Esophagus muscularis mucosa (tissue), 4 donors: ENCODE measurements at regions not wholly inside any gene's neighbourhood (a gene's known extent, or its start where the extent isn't known, plus 50 kb on each side); places are given as distances from the start of the nearest gene placed in this dataset.

Experiments
- DNase-seq: peaks from one replicate; pipeline ENCODE4 v3.0.0-alpha.2; 2017; ENCODE audit errors: extremely low spot score
- H3K27ac ChIP-seq, 4 donors: fragments of 200-600 bp; sonication (generic); replicated peaks in 1 of 4; 1 replicate in 3 of 4; 2 replicates in 1 of 4; pipeline ENCODE4 v1.5.1; 2016 to 2019; ENCODE audit warnings: mild to moderate bottlenecking in 1 of 4
- H3K27me3 ChIP-seq, 4 donors: fragments of 200-600 bp; sonication (generic); one replicate each; pipeline versions ENCODE4 v1.5.1 to v1.6.0; 2016 to 2019
- H3K36me3 ChIP-seq, 4 donors: fragments of 200-600 bp; sonication (generic); one replicate each; pipeline ENCODE4 v1.5.1; 2016 to 2019
- H3K4me1 ChIP-seq, 4 donors: fragments of 200-600 bp; sonication (generic); one replicate each; pipeline ENCODE4 v1.5.1; 2016 to 2019
- H3K4me3 ChIP-seq, 4 donors: fragments of 200-600 bp; sonication (generic); 1 replicate in 2 of 4; 2 replicates in 2 of 4; pipeline ENCODE4 v1.5.1; 2016 to 2019; ENCODE audit warnings: mild to moderate bottlenecking in 4 of 4, moderate library complexity in 1 of 4
- H3K9me3 ChIP-seq, 4 donors: fragments of 200-600 bp; sonication (generic); 1 replicate in 3 of 4; 2 replicates in 1 of 4; pipeline ENCODE4 v1.5.1; 2016 to 2019
- CTCF ChIP-seq, 3 experiments: fragments of 200-600 bp in 2 of 3; fragments of 450-650 bp in 1 of 3; sonication (generic) in 2 of 3; IDR thresholded peaks; one replicate each; pipeline ENCODE4 v1.5.1; 2017 to 2019; ENCODE audit warnings: antibody characterized with exemption in 3 of 3, mild to moderate bottlenecking in 2 of 3, moderate library complexity in 1 of 3
- EP300 ChIP-seq: sonication (generic); formaldehyde crosslinking; IDR thresholded peaks from one replicate; pipeline ENCODE4 v1.6.1; 2017; ENCODE audit warnings: antibody characterized with exemption
- POLR2A ChIP-seq: fragments of 450-650 bp; IDR thresholded peaks from one replicate; pipeline ENCODE4 v1.6.1; 2017; ENCODE audit warnings: antibody characterized with exemption, moderate library complexity, mild to moderate bottlenecking, low read depth
- POLR2AphosphoS5 ChIP-seq, 2 donors: sonication (generic); formaldehyde crosslinking; IDR thresholded peaks; one replicate each; pipeline ENCODE4 v1.6.1; 2017; ENCODE audit warnings: antibody characterized with exemption in 2 of 2
- WGBS: methylation state at CpG from one replicate; pipeline ENCODE4 v1.1.5; 2018; 5-methylcytosine and 5-hydroxymethylcytosine counted together
- intact Hi-C: fragments of 100-400 bp; cut with DNase I; formaldehyde crosslinking; loops from one replicate; pipeline ENCODE4 v1.15.1; 2023

GRCh38 chr3:90044084-90044816, 936.8 kb downstream of the EPHA3 start:
- Histone ChIP-seq H3K4me1 (peaks cover 0 to 7% (median 2%) of the 10 kb centered on the region in 4 donors), H3K36me3 (no peaks in the 10 kb centered on the region), H3K27me3 (no peaks in the 10 kb centered on the region), H3K9me3 (no peaks in the 10 kb centered on the region), H3K27ac (no peak overlapping the region), H3K4me3 (no peak overlapping the region)
- intact Hi-C loops: no loop called here
- WGBS: 84% methylated on average over 1 of the region's 1 CpG
- no peak for DNase-seq
- no peak for TF ChIP-seq EP300

GRCh38 chr3:90052425-90052950, 945.1 kb downstream of the EPHA3 start:
- Histone ChIP-seq H3K4me3 (no peak overlapping the region), H3K4me1 (peaks cover 0 to 25% (median 5%) of the 10 kb centered on the region in 4 donors), H3K36me3 (no peaks in the 10 kb centered on the region), H3K27me3 (no peaks in the 10 kb centered on the region), H3K9me3 (no peaks in the 10 kb centered on the region), H3K27ac (no peak overlapping the region)
- TF ChIP-seq CTCF (IDR thresholded peaks at IDR 0.05): no peak
- no peak for TF ChIP-seq POLR2A
- no peak for TF ChIP-seq POLR2AphosphoS5 (IDR thresholded peaks at IDR 0.05)
- TF ChIP-seq EP300: no peak
- WGBS: 86% methylated on average over 3 of the region's 3 CpGs
- intact Hi-C loops: no loop called here
- no peak for DNase-seq

- intact Hi-C loops: no loop called here
- DNase-seq: no peak
- H3K9me3 ChIP-seq: no peaks in the 10 kb centered on the region
- TF ChIP-seq EP300 (no peak), POLR2A (no peak), CTCF (IDR thresholded peaks at IDR 0.05) (no peak), POLR2AphosphoS5 (IDR thresholded peaks at IDR 0.05) (no peak)
- H3K27me3 ChIP-seq: no peaks in the 10 kb centered on the region
- no peak overlapping the region for H3K4me3 ChIP-seq
- WGBS: 30% methylated on average over 1 of the region's 1 CpG
- no peak overlapping the region for H3K27ac ChIP-seq
- H3K36me3 ChIP-seq: no peaks in the 10 kb centered on the region
- peaks cover 0 to 25% (median 5%) of the 10 kb centered on the region in 4 donors for H3K4me1 ChIP-seq
Observed at GRCh38 chr3:90054311-90054710, 946.9 kb downstream of the EPHA3 start.

- WGBS: 28% methylated on average over 2 of the region's 2 CpGs
- Histone ChIP-seq H3K27ac (no peak overlapping the region), H3K36me3 (no peaks in the 10 kb centered on the region), H3K4me3 (no peak overlapping the region), H3K4me1 (peaks cover 0 to 25% (median 5%) of the 10 kb centered on the region in 4 donors), H3K27me3 (no peaks in the 10 kb centered on the region), H3K9me3 (no peaks in the 10 kb centered on the region)
- no peak for DNase-seq
- TF ChIP-seq POLR2A (no peak), POLR2AphosphoS5 (IDR thresholded peaks at IDR 0.05) (no peak), EP300 (no peak)
- intact Hi-C loops: no loop called here
Observed at GRCh38 chr3:90055666-90056065, 948.2 kb downstream of the EPHA3 start.

GRCh38 chr3:90056281-90057032, 949.0 kb downstream of the EPHA3 start:
- 78% methylated on average over 2 of the region's 2 CpGs for WGBS
- intact Hi-C loops: no loop called here
- TF ChIP-seq CTCF (IDR thresholded peaks at IDR 0.05): no peak
- no peak for TF ChIP-seq EP300
- TF ChIP-seq POLR2AphosphoS5 (IDR thresholded peaks at IDR 0.05): no peak
- no peak for TF ChIP-seq POLR2A
- Histone ChIP-seq H3K27ac (no peak overlapping the region), H3K4me3 (no peak overlapping the region), H3K9me3 (no peaks in the 10 kb centered on the region), H3K36me3 (no peaks in the 10 kb centered on the region), H3K27me3 (no peaks in the 10 kb centered on the region), H3K4me1 (peaks cover 0 to 25% (median 5%) of the 10 kb centered on the region in 4 donors)
- no peak for DNase-seq
